ENCODE measurements at regions not wholly inside any gene's neighbourhood (a gene's known extent, or its start where the extent isn't known, plus 50 kb on each side); places are given as distances from the start of the nearest gene placed in this dataset.

- Histone ChIP-seq H3K36me3 (ENCODE audit: control insufficient read depth, insufficient read depth, low read length) (no peaks in the 10 kb centered on the region), H3K27me3 (replicated peaks; ENCODE audit: control insufficient read depth, insufficient read depth, low read length) (no peaks in the 10 kb centered on the region; the same call in none of the 2 replicates), H3K4me3 (replicated peaks; ENCODE audit: low read depth, low read length) (no peak overlapping the region)
- TF ChIP-seq, protein P1, sequence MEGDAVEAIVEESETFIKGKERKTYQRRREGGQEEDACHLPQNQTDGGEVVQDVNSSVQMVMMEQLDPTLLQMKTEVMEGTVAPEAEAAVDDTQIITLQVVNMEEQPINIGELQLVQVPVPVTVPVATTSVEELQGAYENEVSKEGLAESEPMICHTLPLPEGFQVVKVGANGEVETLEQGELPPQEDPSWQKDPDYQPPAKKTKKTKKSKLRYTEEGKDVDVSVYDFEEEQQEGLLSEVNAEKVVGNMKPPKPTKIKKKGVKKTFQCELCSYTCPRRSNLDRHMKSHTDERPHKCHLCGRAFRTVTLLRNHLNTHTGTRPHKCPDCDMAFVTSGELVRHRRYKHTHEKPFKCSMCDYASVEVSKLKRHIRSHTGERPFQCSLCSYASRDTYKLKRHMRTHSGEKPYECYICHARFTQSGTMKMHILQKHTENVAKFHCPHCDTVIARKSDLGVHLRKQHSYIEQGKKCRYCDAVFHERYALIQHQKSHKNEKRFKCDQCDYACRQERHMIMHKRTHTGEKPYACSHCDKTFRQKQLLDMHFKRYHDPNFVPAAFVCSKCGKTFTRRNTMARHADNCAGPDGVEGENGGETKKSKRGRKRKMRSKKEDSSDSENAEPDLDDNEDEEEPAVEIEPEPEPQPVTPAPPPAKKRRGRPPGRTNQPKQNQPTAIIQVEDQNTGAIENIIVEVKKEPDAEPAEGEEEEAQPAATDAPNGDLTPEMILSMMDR (IDR thresholded peaks at IDR 0.05; ENCODE audit: insufficient read depth, low read length, poor library complexity, severe bottlenecking), result no peak
- DNase-seq (ENCODE audit: extremely low read depth, insufficient read length), result no peak
These were observed 323.9 kb downstream of the SMAD2 start for GRCh38 chr18:47606526-47606925.

DNA sequence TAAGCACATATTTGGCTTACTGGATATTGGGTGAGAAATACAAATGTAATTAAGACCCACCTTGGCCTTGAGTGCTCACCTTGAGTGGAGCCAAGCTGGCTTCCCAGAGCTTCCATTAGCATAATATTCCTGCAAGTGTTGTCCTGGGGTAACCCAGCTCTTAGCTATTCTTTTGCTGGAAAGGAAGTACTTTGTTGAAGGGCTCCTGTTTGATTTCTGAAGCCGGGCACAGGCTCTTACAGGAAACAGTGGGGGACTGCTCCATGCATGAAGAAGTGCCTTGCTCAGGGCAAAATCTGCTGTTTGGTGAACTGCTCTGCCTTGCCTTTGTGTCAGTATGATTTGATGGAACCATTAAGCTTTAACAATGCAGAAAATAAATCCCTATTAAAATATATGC is 325.4 kb downstream of the SMAD2 start:
- TF ChIP-seq, protein P1 (IDR thresholded peaks at IDR 0.05; ENCODE audit: insufficient read depth, low read length, poor library complexity, severe bottlenecking), result no peak
- no peak for DNase-seq (ENCODE audit: extremely low read depth, insufficient read length)
- no peaks in the 10 kb centered on the region for H3K36me3 ChIP-seq (ENCODE audit: control insufficient read depth, insufficient read depth, low read length)
- no peaks in the 10 kb centered on the region; the same call in none of the 2 replicates for H3K27me3 ChIP-seq (replicated peaks; ENCODE audit: control insufficient read depth, insufficient read depth, low read length)
- no peak overlapping the region for H3K4me3 ChIP-seq (replicated peaks; ENCODE audit: low read depth, low read length)

DNA sequence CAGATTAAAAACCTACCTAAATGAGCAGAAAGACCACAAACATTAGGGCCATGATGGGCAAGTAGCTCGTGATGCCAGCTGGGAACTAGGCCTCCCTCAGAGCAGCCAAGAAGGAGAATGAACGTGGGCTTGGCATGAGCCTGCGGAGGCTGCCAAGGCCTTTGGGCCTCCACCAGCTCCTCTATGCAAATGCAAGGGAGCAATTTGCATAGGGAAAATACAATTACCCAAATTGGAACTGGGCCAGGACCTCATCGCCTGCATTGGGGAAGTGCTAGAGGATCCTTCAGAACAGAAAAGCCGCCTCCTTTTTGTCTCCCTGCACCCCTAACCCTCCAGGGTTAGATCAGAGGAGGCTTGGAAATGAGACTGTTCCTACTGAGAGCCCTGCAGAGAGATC is 326.4 kb downstream of the SMAD2 start:
- no peak overlapping the region for H3K4me3 ChIP-seq (replicated peaks; ENCODE audit: low read depth, low read length)
- H3K27me3 ChIP-seq (replicated peaks; ENCODE audit: control insufficient read depth, insufficient read depth, low read length), result no peaks in the 10 kb centered on the region; the same call in none of the 2 replicates
- TF ChIP-seq, protein P1 (IDR thresholded peaks at IDR 0.05; ENCODE audit: insufficient read depth, low read length, poor library complexity, severe bottlenecking), result no peak
- no peak for DNase-seq (ENCODE audit: extremely low read depth, insufficient read length)
- H3K36me3 ChIP-seq (ENCODE audit: control insufficient read depth, insufficient read depth, low read length), result no peaks in the 10 kb centered on the region

- Histone ChIP-seq H3K4me3 (replicated peaks; ENCODE audit: low read depth, low read length) (no peak overlapping the region), H3K27me3 (replicated peaks; ENCODE audit: control insufficient read depth, insufficient read depth, low read length) (no peaks in the 10 kb centered on the region; the same call in none of the 2 replicates), H3K36me3 (ENCODE audit: control insufficient read depth, insufficient read depth, low read length) (no peaks in the 10 kb centered on the region)
- no peak for DNase-seq (ENCODE audit: extremely low read depth, insufficient read length)
- TF ChIP-seq, protein P1 (IDR thresholded peaks at IDR 0.05; ENCODE audit: insufficient read depth, low read length, poor library complexity, severe bottlenecking), result no peak
These were observed 327.3 kb downstream of the SMAD2 start for GRCh38 chr18:47603158-47603557.

- H3K27me3 ChIP-seq (replicated peaks; ENCODE audit: control insufficient read depth, insufficient read depth, low read length), result no peaks in the 10 kb centered on the region; the same call in none of the 2 replicates
- H3K36me3 ChIP-seq (ENCODE audit: control insufficient read depth, insufficient read depth, low read length), result no peaks in the 10 kb centered on the region
- TF ChIP-seq, protein P1 (IDR thresholded peaks at IDR 0.05; ENCODE audit: insufficient read depth, low read length, poor library complexity, severe bottlenecking), result no peak
- DNase-seq (ENCODE audit: extremely low read depth, insufficient read length), result no peak
- H3K4me3 ChIP-seq (replicated peaks; ENCODE audit: low read depth, low read length), result no peak overlapping the region
These were observed 328.1 kb downstream of the SMAD2 start for GRCh38 chr18:47602273-47602897.
